ENCODE measurements at regions not wholly inside any gene's neighbourhood (a gene's known extent, or its start where the extent isn't known, plus 50 kb on each side); places are given as distances from the start of the nearest gene placed in this dataset.

DNA sequence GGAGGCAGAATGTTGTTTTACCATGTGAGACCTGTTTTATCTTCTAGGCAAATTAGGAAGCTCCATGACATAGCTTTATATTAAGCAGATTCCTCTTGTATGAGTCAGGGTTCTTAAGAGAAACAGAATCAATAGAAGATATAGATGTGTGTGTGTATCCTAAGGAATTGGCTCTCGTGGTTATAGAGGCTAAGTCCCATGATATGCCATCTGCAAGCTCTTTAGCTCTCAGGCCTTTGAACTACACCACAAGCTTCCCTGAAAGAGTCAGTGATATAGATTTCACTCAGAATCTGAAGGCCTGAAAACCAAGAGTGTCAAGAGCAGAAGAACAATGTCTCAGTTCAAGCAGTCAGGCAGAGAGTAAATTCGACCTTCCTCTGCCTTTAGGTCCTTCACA lies 365.8 kb upstream of the ZNF608 start:
- no peak for TF ChIP-seq CEBPB (IDR thresholded peaks at IDR 0.05)
- TF ChIP-seq, protein P1, sequence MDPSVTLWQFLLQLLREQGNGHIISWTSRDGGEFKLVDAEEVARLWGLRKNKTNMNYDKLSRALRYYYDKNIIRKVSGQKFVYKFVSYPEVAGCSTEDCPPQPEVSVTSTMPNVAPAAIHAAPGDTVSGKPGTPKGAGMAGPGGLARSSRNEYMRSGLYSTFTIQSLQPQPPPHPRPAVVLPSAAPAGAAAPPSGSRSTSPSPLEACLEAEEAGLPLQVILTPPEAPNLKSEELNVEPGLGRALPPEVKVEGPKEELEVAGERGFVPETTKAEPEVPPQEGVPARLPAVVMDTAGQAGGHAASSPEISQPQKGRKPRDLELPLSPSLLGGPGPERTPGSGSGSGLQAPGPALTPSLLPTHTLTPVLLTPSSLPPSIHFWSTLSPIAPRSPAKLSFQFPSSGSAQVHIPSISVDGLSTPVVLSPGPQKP (IDR thresholded peaks at IDR 0.05; ENCODE audit: low read depth, low read length) = no peak
- TF ChIP-seq, protein P2, sequence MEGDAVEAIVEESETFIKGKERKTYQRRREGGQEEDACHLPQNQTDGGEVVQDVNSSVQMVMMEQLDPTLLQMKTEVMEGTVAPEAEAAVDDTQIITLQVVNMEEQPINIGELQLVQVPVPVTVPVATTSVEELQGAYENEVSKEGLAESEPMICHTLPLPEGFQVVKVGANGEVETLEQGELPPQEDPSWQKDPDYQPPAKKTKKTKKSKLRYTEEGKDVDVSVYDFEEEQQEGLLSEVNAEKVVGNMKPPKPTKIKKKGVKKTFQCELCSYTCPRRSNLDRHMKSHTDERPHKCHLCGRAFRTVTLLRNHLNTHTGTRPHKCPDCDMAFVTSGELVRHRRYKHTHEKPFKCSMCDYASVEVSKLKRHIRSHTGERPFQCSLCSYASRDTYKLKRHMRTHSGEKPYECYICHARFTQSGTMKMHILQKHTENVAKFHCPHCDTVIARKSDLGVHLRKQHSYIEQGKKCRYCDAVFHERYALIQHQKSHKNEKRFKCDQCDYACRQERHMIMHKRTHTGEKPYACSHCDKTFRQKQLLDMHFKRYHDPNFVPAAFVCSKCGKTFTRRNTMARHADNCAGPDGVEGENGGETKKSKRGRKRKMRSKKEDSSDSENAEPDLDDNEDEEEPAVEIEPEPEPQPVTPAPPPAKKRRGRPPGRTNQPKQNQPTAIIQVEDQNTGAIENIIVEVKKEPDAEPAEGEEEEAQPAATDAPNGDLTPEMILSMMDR (IDR thresholded peaks at IDR 0.05) = no peak
